NCI-H146 treated with DMSO at 0.1 percent for 48 hours (cell line): ENCODE measurements at regions not wholly inside any gene's neighbourhood (a gene's known extent, or its start where the extent isn't known, plus 50 kb on each side); places are given as distances from the start of the nearest gene placed in this dataset.

Experiments
- DNase-seq: peaks from one replicate; lab custom pipeline; 2025; ENCODE audit not compliant: unreplicated experiment; lab: John Stamatoyannopoulos, UW

- no peak for DNase-seq
These were observed 348.6 kb upstream of the CCDC54 start for GRCh38 chr3:107028626-107029025.

GRCh38 chr3:107032111-107032510 is 345.1 kb upstream of the CCDC54 start:
- DNase-seq, result no peak

GRCh38 chr3:107034142-107034541 is 343.1 kb upstream of the CCDC54 start:
- no peak for DNase-seq

- DNase-seq, result no peak
These were observed 342.1 kb upstream of the CCDC54 start for GRCh38 chr3:107035176-107035575.

- DNase-seq, result no peak
These were observed 332.6 kb upstream of the CCDC54 start for GRCh38 chr3:107044677-107045076.

GRCh38 chr3:107045791-107046190 is 331.4 kb upstream of the CCDC54 start:
- no peak for DNase-seq

- DNase-seq, result no peak
These were observed 321.9 kb upstream of the CCDC54 start for GRCh38 chr3:107055181-107055942.

GRCh38 chr3:107061466-107061865 is 315.8 kb upstream of the CCDC54 start:
- DNase-seq, result no peak

- no peak for DNase-seq
These were observed 314.9 kb upstream of the CCDC54 start for GRCh38 chr3:107062310-107062709.

- DNase-seq, result no peak
These were observed 314.5 kb upstream of the CCDC54 start for GRCh38 chr3:107062787-107063186.

- no peak for DNase-seq
These were observed 313.9 kb upstream of the CCDC54 start for GRCh38 chr3:107063351-107063750.

GRCh38 chr3:107064405-107065060 is 312.7 kb upstream of the CCDC54 start:
- DNase-seq, result peak; percentile 59

- no peak for DNase-seq
These were observed 312.0 kb upstream of the CCDC54 start for GRCh38 chr3:107065094-107065861.

- no peak for DNase-seq
These were observed 309.8 kb upstream of the CCDC54 start for GRCh38 chr3:107067421-107067820.

GRCh38 chr3:107068980-107069379 is 308.3 kb upstream of the CCDC54 start:
- DNase-seq, result no peak

GRCh38 chr3:107076946-107077345 is 300.3 kb upstream of the CCDC54 start:
- DNase-seq, result no peak

GRCh38 chr3:107077391-107077790 is 299.8 kb upstream of the CCDC54 start:
- no peak for DNase-seq

- DNase-seq, result no peak
These were observed 294.7 kb upstream of the CCDC54 start for GRCh38 chr3:107082527-107082926.

GRCh38 chr3:107085261-107085660 is 292.0 kb upstream of the CCDC54 start:
- no peak for DNase-seq

GRCh38 chr3:107092121-107092520 is 285.1 kb upstream of the CCDC54 start:
- DNase-seq, result no peak

GRCh38 chr3:107098864-107099263 is 278.4 kb upstream of the CCDC54 start:
- DNase-seq, result no peak

- no peak for DNase-seq
These were observed 277.1 kb upstream of the CCDC54 start for GRCh38 chr3:107100137-107100536.
